ENCODE measurements at regions not wholly inside any gene's neighbourhood (a gene's known extent, or its start where the extent isn't known, plus 50 kb on each side); places are given as distances from the start of the nearest gene placed in this dataset.

GRCh38 chr3:124409650-124410275 lies 320.5 kb upstream of the UMPS start:
- no peak for DNase-seq (ENCODE audit: low read depth in 1 of 2, low spot score in 2 of 2)
- Histone ChIP-seq H2BK15ac (ENCODE audit: low read length) (no peak overlapping the region), H3K23ac (ENCODE audit: insufficient read length) (no peak overlapping the region), H3K9ac (replicated peaks in 1 of 4; ENCODE audit: extremely low read depth in 1 of 4, low read depth in 3 of 4, low read length in 3 of 4) (no peak overlapping the region), H3K79me2 (ENCODE audit: control insufficient read depth in 1 of 2, insufficient read depth in 2 of 2, low read length in 2 of 2) (no peaks in the 10 kb centered on the region), H4K20me1 (replicated peaks in 1 of 2; ENCODE audit: control insufficient read depth in 1 of 2, insufficient read depth in 2 of 2, low read length in 2 of 2) (peaks cover 0 to 1% of the 10 kb centered on the region in 2 experiments), H3K23me2 (ENCODE audit: low read depth, low read length) (no peaks in the 10 kb centered on the region), H2BK12ac (ENCODE audit: low read depth, low read length) (no peak overlapping the region), H3K56ac (replicated peaks; ENCODE audit: insufficient read length, low read depth, low read length) (no peak overlapping the region), H4K91ac (replicated peaks; ENCODE audit: insufficient read length, low read length) (no peak overlapping the region), H3K18ac (ENCODE audit: extremely low read depth, low read length) (no peak overlapping the region), H3K4ac (replicated peaks; ENCODE audit: insufficient read length, low read depth, low read length) (no peak overlapping the region), H2AK5ac (ENCODE audit: low read depth, low read length) (no peak overlapping the region), H2AFZ (ENCODE audit: low read length) (no peak overlapping the region), H3K4me1 (replicated peaks in 1 of 4; ENCODE audit: control insufficient read depth in 3 of 4, insufficient read depth in 4 of 4, low read length in 3 of 4) (no peaks in the 10 kb centered on the region), H4K8ac (ENCODE audit: extremely low read depth, insufficient read depth, low read length) (no peak overlapping the region), H3K79me1 (ENCODE audit: low read depth, low read length) (no peaks in the 10 kb centered on the region), H2BK20ac (ENCODE audit: low read length) (no peak overlapping the region), H3K27ac (ENCODE audit: low read depth, low read length) (no peak overlapping the region), H4K5ac (ENCODE audit: insufficient read length, low read depth, low read length) (no peak overlapping the region), H3K4me3 (ENCODE audit: extremely low read depth in 1 of 4, insufficient read depth in 2 of 4, low read depth in 3 of 4, low read length in 4 of 4) (no peak overlapping the region), H3K14ac (ENCODE audit: insufficient read length) (no peak overlapping the region), H3K4me2 (ENCODE audit: insufficient read depth in 1 of 2, low read depth in 2 of 2, low read length in 2 of 2) (no peak overlapping the region), H3K36me3 (ENCODE audit: control insufficient read depth in 2 of 4, insufficient read depth in 4 of 4, low read length in 3 of 4) (no peaks in the 10 kb centered on the region), H3K9me3 (ENCODE audit: insufficient read depth in 2 of 2, low read depth in 1 of 2, low read length in 1 of 2) (no peaks in the 10 kb centered on the region), H3K27me3 (replicated peaks in 1 of 4; ENCODE audit: control insufficient read depth in 3 of 4, extremely low read depth in 1 of 4, insufficient read depth in 3 of 4, low read length in 3 of 4) (no peaks in the 10 kb centered on the region), H2BK120ac (replicated peaks; ENCODE audit: low read depth, low read length) (no peak overlapping the region), H2BK5ac (ENCODE audit: low read depth, low read length) (no peak overlapping the region)
- 74% methylated on average over 4 of the region's 4 CpGs; no CpG with 5 or more reads in 1 of the 2 experiments for WGBS, 2 experiments (ENCODE audit: extremely low coverage in 1 of 2, insufficient coverage in 1 of 2, insufficient read length in 1 of 2, insufficient replicate concordance in 2 of 2, low coverage in 1 of 2, low lambda C conversion rate in 2 of 2, missing lambda C conversion rate in 1 of 2)
- POLR2A ChIA-PET (ENCODE audit: partially characterized antibody): no interaction called here
- CTCF ChIA-PET (ENCODE audit: partially characterized antibody): interaction anchor here (0.8 kb wide), 1 partner anchor 114 kb away, joined by 3 read pairs; no protein-coding TSS in a partner anchor
- FAIRE-seq: no peak
- TF ChIP-seq RAD21 (IDR thresholded peaks at IDR 0.05 in 1 of 2, conservative IDR thresholded peaks at IDR 0.05 in 1 of 2; ENCODE audit: low read depth in 2 of 2, low read length in 2 of 2): no peak
- no peak for TF ChIP-seq GTF2F1 (IDR thresholded peaks at IDR 0.05; ENCODE audit: borderline replicate concordance, low read depth, low read length)
- TF ChIP-seq TBP (IDR thresholded peaks at IDR 0.05; ENCODE audit: low read depth, low read length): no peak
- 0 out of 2 replicates have a peak, but pooled peaks have one; percentile 21 for TF ChIP-seq JUN (IDR thresholded peaks at IDR 0.05; ENCODE audit: low read depth, low read length)
- peak; percentile 46; the same call in 1 of the 2 replicates for TF ChIP-seq JUND (IDR thresholded peaks at IDR 0.05; ENCODE audit: low read length)
- TF ChIP-seq, protein P1, sequence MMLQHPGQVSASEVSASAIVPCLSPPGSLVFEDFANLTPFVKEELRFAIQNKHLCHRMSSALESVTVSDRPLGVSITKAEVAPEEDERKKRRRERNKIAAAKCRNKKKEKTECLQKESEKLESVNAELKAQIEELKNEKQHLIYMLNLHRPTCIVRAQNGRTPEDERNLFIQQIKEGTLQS (IDR thresholded peaks at IDR 0.05; ENCODE audit: insufficient read depth, low read depth, low read length): no peak
- TF ChIP-seq SP4 (IDR thresholded peaks at IDR 0.05; ENCODE audit: low read length): no peak
